ENCODE measurements at regions not wholly inside any gene's neighbourhood (a gene's known extent, or its start where the extent isn't known, plus 50 kb on each side); places are given as distances from the start of the nearest gene placed in this dataset.
"Not testable (repeated sequence)": the region's sequence is repeated elsewhere in the genome, so short reads cannot be mapped to it uniquely, and the experiment has no call there.

GRCh38 chr13:87123987-87124784 is 547.0 kb upstream of the SLITRK5 start:
- ATAC-seq = peak; percentile 85

GRCh38 chr13:87124785-87125074 is 546.4 kb upstream of the SLITRK5 start:
- H3K9me3 Mint-ChIP-seq = peaks cover 7% of the 10 kb centered on the region
- H3K27ac Mint-ChIP-seq = no peak overlapping the region
- ATAC-seq (no peak), DNase-seq (ENCODE audit: low spot score in 2 of 2) (no peak)
- H3K4me3 Mint-ChIP-seq = no peak overlapping the region
- H3K4me1 Mint-ChIP-seq = peaks cover 7% of the 10 kb centered on the region
- H3K36me3 Mint-ChIP-seq = no peaks in the 10 kb centered on the region

More at GRCh38 chr13:87123987-87124784, 547.0 kb upstream of the SLITRK5 start:
- no peak for DNase-seq (ENCODE audit: low spot score in 2 of 2)
- no peaks in the 10 kb centered on the region for H3K36me3 Mint-ChIP-seq
- no peak overlapping the region for H3K27ac Mint-ChIP-seq
- H3K4me3 Mint-ChIP-seq = peak overlapping the region; percentile 14
- peaks cover 4% of the 10 kb centered on the region for H3K9me3 Mint-ChIP-seq
- H3K4me1 Mint-ChIP-seq = peaks cover 7% of the 10 kb centered on the region

GRCh38 chr13:87128036-87128435 is 543.1 kb upstream of the SLITRK5 start:
- ATAC-seq = no peak
- no peak for DNase-seq (ENCODE audit: low spot score in 2 of 2)
- Mint-ChIP-seq H3K9me3 (peaks cover 5% of the 10 kb centered on the region), H3K36me3 (no peaks in the 10 kb centered on the region), H3K27ac (no peak overlapping the region), H3K4me1 (peaks cover 7% of the 10 kb centered on the region), H3K4me3 (no peak overlapping the region)

GRCh38 chr13:87128491-87128890 is 542.7 kb upstream of the SLITRK5 start:
- peaks cover 7% of the 10 kb centered on the region for H3K4me1 Mint-ChIP-seq
- no peak for DNase-seq (ENCODE audit: low spot score in 2 of 2)
- H3K36me3 Mint-ChIP-seq = no peaks in the 10 kb centered on the region
- H3K9me3 Mint-ChIP-seq = peaks cover 5% of the 10 kb centered on the region
- ATAC-seq = no peak
- no peak overlapping the region for H3K27ac Mint-ChIP-seq
- H3K4me3 Mint-ChIP-seq = no peak overlapping the region

GRCh38 chr13:87129602-87130300 is 541.4 kb upstream of the SLITRK5 start:
- no peaks in the 10 kb centered on the region for H3K36me3 Mint-ChIP-seq
- DNase-seq (ENCODE audit: low spot score in 2 of 2) (no peak), ATAC-seq (no peak)
- H3K4me3 Mint-ChIP-seq = no peak overlapping the region
- no peaks in the 10 kb centered on the region for H3K4me1 Mint-ChIP-seq
- no peak overlapping the region for H3K27ac Mint-ChIP-seq
- H3K9me3 Mint-ChIP-seq = peaks cover 5% of the 10 kb centered on the region

- Mint-ChIP-seq H3K9me3 (peaks cover 5% of the 10 kb centered on the region), H3K27ac (no peak overlapping the region)
- DNase-seq (ENCODE audit: low spot score in 2 of 2) = no peak
These were observed 540.7 kb upstream of the SLITRK5 start for GRCh38 chr13:87130423-87130822.

GRCh38 chr13:87131611-87132010 is 539.6 kb upstream of the SLITRK5 start:
- no peak overlapping the region for H3K4me3 Mint-ChIP-seq
- peaks cover 3% of the 10 kb centered on the region for H3K9me3 Mint-ChIP-seq
- no peak overlapping the region for H3K27ac Mint-ChIP-seq
- no peaks in the 10 kb centered on the region for H3K36me3 Mint-ChIP-seq
- no peak for DNase-seq (ENCODE audit: low spot score in 2 of 2)
- no peaks in the 10 kb centered on the region for H3K4me1 Mint-ChIP-seq
- ATAC-seq = no peak

More at GRCh38 chr13:87130423-87130822, 540.7 kb upstream of the SLITRK5 start:
- Mint-ChIP-seq H3K36me3 (no peaks in the 10 kb centered on the region), H3K4me1 (no peaks in the 10 kb centered on the region), H3K4me3 (no peak overlapping the region)
- no peak for ATAC-seq

GRCh38 chr13:87138866-87139265 is 532.3 kb upstream of the SLITRK5 start:
- DNase-seq (ENCODE audit: low spot score in 2 of 2) = no peak
- Mint-ChIP-seq H3K4me1 (peaks cover 5% of the 10 kb centered on the region), H3K9me3 (peaks cover 2% of the 10 kb centered on the region), H3K36me3 (no peaks in the 10 kb centered on the region), H3K27ac (no peak overlapping the region), H3K4me3 (no peak overlapping the region)
- ATAC-seq = no peak

GRCh38 chr13:87147076-87147475 is 524.1 kb upstream of the SLITRK5 start:
- DNase-seq (ENCODE audit: low spot score in 2 of 2) (no peak), ATAC-seq (no peak)
- Mint-ChIP-seq H3K4me1 (peaks cover under 1% of the 10 kb centered on the region), H3K27ac (no peak overlapping the region), H3K36me3 (no peaks in the 10 kb centered on the region), H3K4me3 (no peak overlapping the region), H3K9me3 (peaks cover 2% of the 10 kb centered on the region)

- no peak overlapping the region for H3K27ac Mint-ChIP-seq
- ATAC-seq (no peak), DNase-seq (ENCODE audit: low spot score in 2 of 2) (no peak)
- peaks cover 6% of the 10 kb centered on the region for H3K9me3 Mint-ChIP-seq
- H3K4me1 Mint-ChIP-seq = no peaks in the 10 kb centered on the region
- H3K36me3 Mint-ChIP-seq = no peaks in the 10 kb centered on the region
- no peak overlapping the region for H3K4me3 Mint-ChIP-seq
These were observed 517.8 kb upstream of the SLITRK5 start for GRCh38 chr13:87153371-87153770.

GRCh38 chr13:87166348-87166747 is 504.8 kb upstream of the SLITRK5 start:
- no peak for ATAC-seq
- Mint-ChIP-seq H3K9me3 (peaks cover 2% of the 10 kb centered on the region), H3K36me3 (no peaks in the 10 kb centered on the region)

GRCh38 chr13:87168390-87168789 is 502.8 kb upstream of the SLITRK5 start:
- no peak for ATAC-seq
- Mint-ChIP-seq H3K9me3 (peaks cover 2% of the 10 kb centered on the region), H3K4me1 (no peaks in the 10 kb centered on the region), H3K36me3 (no peaks in the 10 kb centered on the region), H3K27ac (no peak overlapping the region), H3K4me3 (no peak overlapping the region)
- no peak for DNase-seq (ENCODE audit: low spot score in 2 of 2)

More at GRCh38 chr13:87166348-87166747, 504.8 kb upstream of the SLITRK5 start:
- Mint-ChIP-seq H3K4me1 (no peaks in the 10 kb centered on the region), H3K4me3 (no peak overlapping the region), H3K27ac (no peak overlapping the region)
- DNase-seq (ENCODE audit: low spot score in 2 of 2) = no peak

- DNase-seq (ENCODE audit: low spot score in 2 of 2) (no peak), ATAC-seq (no peak)
- Mint-ChIP-seq H3K4me3 (no peak overlapping the region), H3K36me3 (no peaks in the 10 kb centered on the region), H3K4me1 (no peaks in the 10 kb centered on the region), H3K9me3 (peaks cover 2% of the 10 kb centered on the region), H3K27ac (no peak overlapping the region)
These were observed 501.8 kb upstream of the SLITRK5 start for GRCh38 chr13:87169337-87169736.

GRCh38 chr13:87172166-87172835 is 498.9 kb upstream of the SLITRK5 start:
- Mint-ChIP-seq H3K36me3 (no peaks in the 10 kb centered on the region), H3K9me3 (peaks cover 2% of the 10 kb centered on the region), H3K4me3 (no peak overlapping the region), H3K27ac (no peak overlapping the region), H3K4me1 (no peaks in the 10 kb centered on the region)
- DNase-seq (ENCODE audit: low spot score in 2 of 2) (no peak), ATAC-seq (no peak)

GRCh38 chr13:87185138-87185537 is 486.0 kb upstream of the SLITRK5 start:
- not testable (repeated sequence) for ATAC-seq; H3K27ac Mint-ChIP-seq; H3K4me1 Mint-ChIP-seq; H3K36me3 Mint-ChIP-seq; H3K9me3 Mint-ChIP-seq; H3K4me3 Mint-ChIP-seq; DNase-seq (ENCODE audit: low spot score in 2 of 2)

- not testable (repeated sequence) for H3K4me3 Mint-ChIP-seq; H3K27ac Mint-ChIP-seq; ATAC-seq; DNase-seq (ENCODE audit: low spot score in 2 of 2); H3K4me1 Mint-ChIP-seq; H3K36me3 Mint-ChIP-seq
- peaks cover 16% of the 10 kb centered on the region for H3K9me3 Mint-ChIP-seq
These were observed 484.5 kb upstream of the SLITRK5 start for GRCh38 chr13:87186647-87187046.
